SK-N-SH (cell line): ENCODE measurements at regions not wholly inside any gene's neighbourhood (a gene's known extent, or its start where the extent isn't known, plus 50 kb on each side); places are given as distances from the start of the nearest gene placed in this dataset.

Source experiments
- EP300 ChIP-seq, 2 experiments: IDR thresholded peaks; 2 replicates each; pipeline versions ENCODE4 v1.4.0 to v1.6.1; 2012; ENCODE audit warnings: borderline replicate concordance in 1 of 2, low read depth in 1 of 2, low read length in 1 of 2
- EZH2phosphoT487 ChIP-seq: fragments of 200-600 bp; sonication (generic); IDR thresholded peaks from 2 replicates; pipeline ENCODE4 v1.6.1; 2017; ENCODE audit warnings: low read depth, mixed run types, mild to moderate bottlenecking, antibody characterized with exemption, moderate library complexity, borderline replicate concordance
- FOSL2 ChIP-seq: IDR thresholded peaks from 2 replicates; pipeline ENCODE4 v1.4.0; 2012; ENCODE audit warnings: low read depth, mild to moderate bottlenecking, moderate library complexity, borderline replicate concordance
- GABPA ChIP-seq: IDR thresholded peaks from 2 replicates; pipeline ENCODE4 v1.4.0; 2012; ENCODE audit warnings: low read depth, mild to moderate bottlenecking
- POLR2AphosphoS5 ChIP-seq: IDR thresholded peaks from 2 replicates; pipeline ENCODE4 v1.6.1; 2012; ENCODE audit warnings: low read depth, low read length
- SIN3A ChIP-seq: IDR thresholded peaks from 2 replicates; pipeline ENCODE4 v1.6.1; 2012; ENCODE audit warnings: low read depth, mild to moderate bottlenecking, low read length, moderate library complexity, borderline replicate concordance
- YY1 ChIP-seq: IDR thresholded peaks from 2 replicates; pipeline ENCODE4 v1.4.0; 2012; ENCODE audit warnings: low read depth, mild to moderate bottlenecking
- TF ChIP-seq, protein P1 (sequence below): fragments of 200-600 bp; sonication (generic); IDR thresholded peaks from 2 replicates; pipeline ENCODE4 v1.6.1; 2017; ENCODE audit warnings: antibody characterized with exemption, mild to moderate bottlenecking, moderate library complexity

DNA sequence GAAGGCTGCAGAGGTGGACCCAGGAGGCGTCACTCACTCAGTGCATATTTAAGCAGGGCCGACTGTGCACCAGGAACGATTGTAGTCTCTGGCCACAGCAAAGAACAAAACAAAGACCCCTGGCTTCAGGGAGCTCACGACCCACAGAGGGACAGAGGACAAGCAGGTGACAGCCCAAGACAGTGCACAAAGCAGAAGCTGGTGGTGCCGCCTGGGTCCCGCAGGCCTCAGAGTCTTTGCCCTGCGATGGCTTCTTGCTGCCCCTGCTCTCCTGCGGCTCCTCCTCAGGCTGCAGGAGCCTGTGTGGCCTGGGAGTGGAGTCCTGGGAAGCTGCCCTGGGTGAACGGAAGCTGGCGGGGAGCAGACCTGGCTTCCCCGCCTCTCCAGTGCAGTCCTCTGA, 300.0 kb downstream of the PREX1 start:
- TF ChIP-seq POLR2AphosphoS5 (no peak), YY1 (no peak), EP300 (IDR thresholded peaks at IDR 0.05; ENCODE audit: borderline replicate concordance in 1 of 2, low read depth in 1 of 2, low read length in 1 of 2) (no peak), EZH2phosphoT487 (no peak), FOSL2 (no peak), GABPA (no peak), SIN3A (no peak)
- TF ChIP-seq, protein P1, sequence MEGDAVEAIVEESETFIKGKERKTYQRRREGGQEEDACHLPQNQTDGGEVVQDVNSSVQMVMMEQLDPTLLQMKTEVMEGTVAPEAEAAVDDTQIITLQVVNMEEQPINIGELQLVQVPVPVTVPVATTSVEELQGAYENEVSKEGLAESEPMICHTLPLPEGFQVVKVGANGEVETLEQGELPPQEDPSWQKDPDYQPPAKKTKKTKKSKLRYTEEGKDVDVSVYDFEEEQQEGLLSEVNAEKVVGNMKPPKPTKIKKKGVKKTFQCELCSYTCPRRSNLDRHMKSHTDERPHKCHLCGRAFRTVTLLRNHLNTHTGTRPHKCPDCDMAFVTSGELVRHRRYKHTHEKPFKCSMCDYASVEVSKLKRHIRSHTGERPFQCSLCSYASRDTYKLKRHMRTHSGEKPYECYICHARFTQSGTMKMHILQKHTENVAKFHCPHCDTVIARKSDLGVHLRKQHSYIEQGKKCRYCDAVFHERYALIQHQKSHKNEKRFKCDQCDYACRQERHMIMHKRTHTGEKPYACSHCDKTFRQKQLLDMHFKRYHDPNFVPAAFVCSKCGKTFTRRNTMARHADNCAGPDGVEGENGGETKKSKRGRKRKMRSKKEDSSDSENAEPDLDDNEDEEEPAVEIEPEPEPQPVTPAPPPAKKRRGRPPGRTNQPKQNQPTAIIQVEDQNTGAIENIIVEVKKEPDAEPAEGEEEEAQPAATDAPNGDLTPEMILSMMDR, result no peak
